Activated CD4-positive, alpha-beta memory T cell treated with anti-CD3 and anti-CD28 coated beads for 36 hours (primary cell): ENCODE measurements at regions not wholly inside any gene's neighbourhood (a gene's known extent, or its start where the extent isn't known, plus 50 kb on each side); places are given as distances from the start of the nearest gene placed in this dataset.
"Not testable (repeated sequence)": the region's sequence is repeated elsewhere in the genome, so short reads cannot be mapped to it uniquely, and the experiment has no call there.

Experiments used
- CTCF ChIA-PET: fragments of 350-600 bp; sonication (Branson Sonifier 250); formaldehyde crosslinking; loops from one replicate; lab custom pipeline; 2021; ENCODE audit warnings: antibody characterized with exemption, inconsistent platforms; lab: Charles Lee
- POLR2A ChIA-PET: fragments of 350-600 bp; sonication (Branson Sonifier 250); formaldehyde crosslinking; loops from one replicate; lab custom pipeline; 2021; ENCODE audit warnings: antibody characterized with exemption; lab: Charles Lee
- DNase-seq: peaks from one replicate; pipeline ENCODE4 v3.0.0-alpha.2; 2020
- H3K27ac Mint-ChIP-seq: one replicate; pipeline ENCODE4 v1.8.0; 2021; ENCODE audit warnings: mixed read lengths
- H3K27me3 Mint-ChIP-seq: one replicate; pipeline ENCODE4 v1.8.0; 2021; ENCODE audit warnings: mixed read lengths
- H3K36me3 Mint-ChIP-seq: one replicate; pipeline ENCODE4 v1.8.0; 2021; ENCODE audit warnings: mixed read lengths
- H3K4me1 Mint-ChIP-seq: one replicate; pipeline ENCODE4 v1.8.0; 2021; ENCODE audit warnings: low read depth, mixed read lengths
- H3K4me3 Mint-ChIP-seq: one replicate; pipeline ENCODE4 v1.8.0; 2021; ENCODE audit warnings: mild to moderate bottlenecking, mixed read lengths
- H3K9me3 Mint-ChIP-seq: one replicate; pipeline ENCODE4 v1.8.0; 2021; ENCODE audit warnings: mixed read lengths
- intact Hi-C: fragments of 100-400 bp; cut with micrococcal nuclease; formaldehyde crosslinking; loops from one replicate; pipeline ENCODE4 v1.15.1; 2023

DNA sequence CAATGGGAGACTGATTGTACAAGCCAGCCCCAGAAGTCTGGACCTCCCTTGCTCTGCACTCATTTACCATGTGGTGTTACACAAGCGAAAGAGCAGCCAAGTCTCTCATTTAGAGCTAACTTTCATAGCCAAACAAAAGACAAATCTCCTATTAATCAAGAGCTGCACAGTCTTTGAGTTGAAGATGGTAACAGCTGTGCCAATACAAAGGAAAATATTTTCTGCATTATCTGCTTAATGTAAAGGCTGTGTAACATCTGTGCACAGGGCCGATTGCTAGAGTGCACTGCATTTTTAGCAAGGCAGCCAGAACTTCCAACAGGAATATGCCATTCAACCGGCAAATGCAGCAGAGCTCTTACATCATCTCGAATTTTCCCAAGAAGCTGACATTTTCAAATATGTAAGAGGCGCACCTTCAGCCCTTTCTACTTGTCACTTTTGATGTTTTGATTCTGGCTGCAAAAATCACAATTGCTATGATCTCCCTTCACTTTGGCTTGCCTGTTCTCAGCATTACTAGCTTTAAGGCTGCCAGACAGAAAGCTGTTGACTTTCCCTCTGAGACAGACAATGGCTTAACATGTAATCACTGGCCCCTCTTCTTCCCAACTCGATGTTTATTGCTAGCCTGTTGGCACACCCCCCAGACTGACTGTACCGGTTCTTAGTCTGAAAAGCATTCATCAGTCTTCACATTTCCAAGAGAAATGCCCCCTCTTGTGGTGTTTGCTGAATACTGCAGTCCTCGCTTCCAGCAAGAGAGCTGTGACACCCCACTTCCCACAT, 96.9 kb upstream of the TANK start:
- ChIA-PET CTCF (interaction anchor here (0.6 to 3.9 kb wide), 69 partner anchors 9 to 978 kb away, joined by 3 to 48 read pairs (median 5); no protein-coding TSS in a partner anchor), POLR2A (no interaction called here)
- peaks cover 10% of the 10 kb centered on the region for H3K4me1 Mint-ChIP-seq
- DNase-seq, result peak; percentile 74
- H3K27me3 Mint-ChIP-seq, result no peaks in the 10 kb centered on the region
- intact Hi-C loops, result loop anchor here (1.0 to 5.0 kb wide), 3 partner anchors 71 to 953 kb away; no protein-coding TSS in a partner anchor
- no peak overlapping the region for H3K4me3 Mint-ChIP-seq
- no peak overlapping the region for H3K27ac Mint-ChIP-seq
- no peaks in the 10 kb centered on the region for H3K9me3 Mint-ChIP-seq
- H3K36me3 Mint-ChIP-seq, result no peaks in the 10 kb centered on the region

DNA sequence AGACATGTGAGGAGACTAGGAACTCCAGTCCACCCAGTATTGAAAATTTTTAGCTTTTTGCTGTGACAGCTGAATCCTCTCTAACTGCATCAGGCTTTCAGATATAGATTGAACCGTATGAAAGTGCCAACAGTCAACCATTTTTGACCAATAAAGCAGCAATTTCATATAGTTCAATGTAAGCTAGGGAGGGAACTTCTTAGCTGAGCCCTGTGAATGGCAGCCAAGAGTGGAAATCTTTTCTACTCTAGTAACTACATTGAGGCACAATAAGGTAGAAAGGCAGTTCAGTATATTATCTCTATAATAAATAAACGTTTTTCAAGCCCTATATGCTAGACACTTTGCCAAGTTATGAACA, 96.3 kb upstream of the TANK start:
- H3K36me3 Mint-ChIP-seq, result no peaks in the 10 kb centered on the region
- POLR2A ChIA-PET, result no interaction called here
- H3K27me3 Mint-ChIP-seq, result no peaks in the 10 kb centered on the region
- DNase-seq, result no peak
- intact Hi-C loops, result loop anchor here (1.0 to 5.0 kb wide), 3 partner anchors 72 to 954 kb away; no protein-coding TSS in a partner anchor
- peaks cover 10% of the 10 kb centered on the region for H3K4me1 Mint-ChIP-seq
- CTCF ChIA-PET, result interaction anchor here (0.6 to 3.9 kb wide), 66 partner anchors 9 to 978 kb away, joined by 3 to 48 read pairs (median 5); no protein-coding TSS in a partner anchor
- no peaks in the 10 kb centered on the region for H3K9me3 Mint-ChIP-seq
- no peak overlapping the region for H3K27ac Mint-ChIP-seq
- H3K4me3 Mint-ChIP-seq, result no peak overlapping the region

DNA sequence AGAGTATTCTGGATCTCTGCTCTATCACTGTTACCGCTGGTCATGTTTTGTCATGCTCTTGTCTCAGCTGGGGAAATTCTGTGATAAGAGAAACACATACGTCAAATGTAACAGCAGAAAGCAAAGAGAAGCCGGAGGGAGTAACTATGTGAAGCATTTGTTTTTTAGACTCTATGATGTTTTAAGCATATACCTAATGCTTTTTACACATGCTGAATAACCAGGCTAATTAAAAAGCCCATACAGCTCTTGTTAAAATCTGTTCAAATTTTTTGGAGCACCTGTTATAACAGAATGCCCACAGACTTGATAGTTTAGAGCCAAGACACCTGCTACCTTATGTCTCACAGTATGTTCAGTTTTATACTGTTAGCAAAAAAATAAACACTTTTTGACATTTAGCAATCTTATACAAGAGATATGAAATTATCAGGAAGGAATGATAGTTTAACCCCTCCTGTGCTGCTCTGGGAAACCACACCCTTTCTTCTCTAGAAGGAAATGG, 92.3 kb upstream of the TANK start:
- CTCF ChIA-PET, result interaction anchor here (2.1 kb wide), 1 partner anchor 10 kb away, joined by 5 read pairs; no protein-coding TSS in a partner anchor
- peaks cover 10% of the 10 kb centered on the region for H3K4me1 Mint-ChIP-seq
- POLR2A ChIA-PET, result no interaction called here
- intact Hi-C loops, result no loop called here
- H3K4me3 Mint-ChIP-seq, result no peak overlapping the region
- H3K27ac Mint-ChIP-seq, result no peak overlapping the region
- H3K27me3 Mint-ChIP-seq, result peaks cover 1% of the 10 kb centered on the region
- no peaks in the 10 kb centered on the region for H3K36me3 Mint-ChIP-seq
- H3K9me3 Mint-ChIP-seq, result no peaks in the 10 kb centered on the region
- no peak for DNase-seq

DNA sequence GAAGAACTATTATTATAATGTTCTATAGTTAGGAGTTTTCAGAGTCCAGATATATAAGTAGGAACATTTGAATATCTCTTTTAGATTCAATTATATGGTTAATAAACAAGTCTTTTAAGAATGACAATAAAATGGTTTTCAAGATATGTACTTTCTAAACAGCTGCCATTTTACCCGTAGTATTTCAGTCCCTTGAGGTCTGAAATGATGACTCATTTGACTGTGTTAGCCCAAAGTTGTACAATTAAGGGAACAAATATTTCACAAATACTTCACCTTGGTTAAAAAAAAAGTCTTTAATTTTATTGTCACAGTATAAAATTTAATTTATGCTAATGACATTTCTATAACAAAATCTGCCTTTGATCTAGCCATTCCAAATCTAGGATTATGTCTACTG, 91.6 kb upstream of the TANK start:
- Mint-ChIP-seq H3K4me3 (no peak overlapping the region), H3K4me1 (peaks cover 11% of the 10 kb centered on the region), H3K27me3 (peaks cover 1% of the 10 kb centered on the region), H3K9me3 (no peaks in the 10 kb centered on the region), H3K27ac (no peak overlapping the region), H3K36me3 (no peaks in the 10 kb centered on the region)
- POLR2A ChIA-PET, result no interaction called here
- CTCF ChIA-PET, result interaction anchor here (2.1 kb wide), 1 partner anchor 10 kb away, joined by 5 read pairs; no protein-coding TSS in a partner anchor
- DNase-seq, result no peak
- intact Hi-C loops, result no loop called here

DNA sequence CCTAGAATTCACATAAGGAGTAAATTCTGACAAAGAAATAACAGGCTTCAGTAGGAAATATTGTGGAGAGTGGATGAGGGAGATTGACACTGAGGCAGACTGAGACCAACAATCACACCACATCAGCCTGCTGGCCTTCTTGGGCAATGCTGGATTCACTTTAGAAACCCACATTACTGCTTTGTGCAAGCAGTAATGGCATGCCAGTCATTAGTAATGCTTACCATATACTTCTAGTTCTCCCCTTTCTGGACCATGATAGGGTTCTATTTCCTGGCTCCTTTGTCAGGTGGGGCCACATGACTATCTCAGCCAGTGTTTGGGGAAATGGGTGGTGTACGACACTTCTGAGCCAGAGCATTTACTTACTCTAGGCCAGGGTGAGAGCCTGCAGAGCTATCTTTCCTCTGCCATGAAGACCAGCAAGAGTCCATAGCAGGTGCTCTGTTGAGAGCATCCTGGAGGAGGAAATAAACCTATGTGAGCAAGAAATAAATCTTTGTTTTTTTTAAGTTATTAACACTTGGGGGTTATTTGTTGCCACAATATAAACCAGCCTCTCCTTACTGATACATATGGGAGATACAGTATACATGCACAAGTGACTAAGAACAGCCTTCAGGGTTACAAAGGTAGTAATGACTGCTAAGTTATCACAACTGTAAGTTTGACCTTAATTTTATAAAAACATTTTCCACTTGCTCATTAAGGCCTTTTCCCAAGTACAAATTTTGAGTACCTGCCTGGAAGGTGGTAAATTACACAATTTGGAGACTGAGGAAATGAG, 89.3 kb upstream of the TANK start:
- CTCF ChIA-PET, result no interaction called here
- no peaks in the 10 kb centered on the region for H3K9me3 Mint-ChIP-seq
- H3K4me3 Mint-ChIP-seq, result no peak overlapping the region
- no peak overlapping the region for H3K27ac Mint-ChIP-seq
- peaks cover 11% of the 10 kb centered on the region for H3K4me1 Mint-ChIP-seq
- no peaks in the 10 kb centered on the region for H3K36me3 Mint-ChIP-seq
- H3K27me3 Mint-ChIP-seq, result peaks cover 1% of the 10 kb centered on the region
- no peak for DNase-seq
- POLR2A ChIA-PET, result no interaction called here
- intact Hi-C loops, result no loop called here

DNA sequence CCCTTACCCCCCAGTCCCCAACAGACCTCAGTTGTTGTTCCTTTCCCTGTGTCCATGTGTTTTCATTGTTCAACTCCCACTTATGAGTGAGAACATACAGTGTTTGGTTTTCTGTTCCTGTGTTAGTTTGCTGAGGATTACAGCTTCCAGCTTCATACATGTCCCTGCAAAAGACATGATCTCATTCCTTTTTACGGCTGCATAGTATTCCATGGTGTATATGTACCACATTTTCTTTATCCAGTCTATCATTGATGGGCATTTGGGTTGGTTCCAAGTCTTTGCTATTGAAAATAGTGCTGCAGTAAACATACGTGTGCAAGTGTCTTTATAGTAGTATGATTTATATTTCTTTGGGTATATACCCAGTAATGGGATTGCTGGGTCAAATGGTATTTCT, 87.8 kb upstream of the TANK start:
- POLR2A ChIA-PET, H3K36me3 Mint-ChIP-seq, H3K27me3 Mint-ChIP-seq, H3K9me3 Mint-ChIP-seq, intact Hi-C loops, H3K4me3 Mint-ChIP-seq, DNase-seq, H3K27ac Mint-ChIP-seq, CTCF ChIA-PET: not testable (repeated sequence)
- peaks cover 24% of the 10 kb centered on the region for H3K4me1 Mint-ChIP-seq

DNA sequence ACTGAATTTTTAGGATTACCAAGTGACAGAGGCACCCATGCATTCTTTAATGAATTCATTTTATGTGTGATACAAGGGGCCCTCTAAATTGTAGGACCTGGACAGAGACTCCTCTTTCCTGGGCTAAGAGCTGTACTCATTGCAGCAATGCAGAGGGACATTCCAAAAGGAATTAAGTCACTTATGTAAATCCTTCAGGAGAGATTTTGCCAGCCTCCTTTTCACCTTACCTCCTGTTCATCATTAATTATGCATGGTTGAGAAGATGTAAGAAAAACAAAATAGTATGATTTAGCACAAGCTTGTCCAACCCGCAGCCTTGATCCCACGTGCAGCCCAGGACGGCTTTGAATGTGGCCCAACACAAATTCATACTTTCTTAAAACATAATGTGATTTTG, 84.5 kb upstream of the TANK start:
- intact Hi-C loops, result loop anchor here (2.0 to 5.0 kb wide), 6 partner anchors 169 to 1242 kb away; partner anchors contain the start of genes IFIH1 and RBMS1
- H3K27ac Mint-ChIP-seq, result no peak overlapping the region
- H3K9me3 Mint-ChIP-seq, result no peaks in the 10 kb centered on the region
- peaks cover 1% of the 10 kb centered on the region for H3K27me3 Mint-ChIP-seq
- no peak for DNase-seq
- H3K4me1 Mint-ChIP-seq, result peaks cover 42% of the 10 kb centered on the region
- POLR2A ChIA-PET, result no interaction called here
- CTCF ChIA-PET, result interaction anchor here (4.6 kb wide), 1 partner anchor 12 kb away, joined by 48 read pairs; no protein-coding TSS in a partner anchor
- no peak overlapping the region for H3K4me3 Mint-ChIP-seq
- H3K36me3 Mint-ChIP-seq, result no peaks in the 10 kb centered on the region

DNA sequence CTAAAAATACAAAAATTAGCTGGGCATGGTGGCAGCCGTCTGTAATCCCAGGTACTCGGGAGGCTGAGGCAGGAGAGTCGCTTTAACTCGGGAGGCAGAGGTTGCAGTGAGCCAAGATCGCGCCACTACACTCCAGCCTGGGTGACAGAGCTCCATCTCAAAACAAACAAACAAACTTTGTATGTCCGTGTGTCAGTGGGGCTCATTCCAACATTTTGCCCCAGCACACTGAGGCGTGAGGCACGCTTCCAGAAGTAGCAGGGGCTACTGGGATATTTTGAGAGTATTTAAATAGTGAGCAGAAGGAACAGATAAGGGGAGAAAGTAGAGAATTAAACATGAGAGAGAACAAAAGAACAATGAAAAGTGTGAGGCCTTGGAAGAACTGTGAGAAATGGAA, 83.3 kb upstream of the TANK start:
- POLR2A ChIA-PET, result interaction anchor here (1.1 to 1.6 kb wide), 4 partner anchors 27 to 61 kb away, joined by 3 to 6 read pairs (median 4); no protein-coding TSS in a partner anchor
- intact Hi-C loops, result loop anchor here (1.0 to 5.0 kb wide), 18 partner anchors 27 to 1240 kb away; partner anchors contain the start of genes IFIH1, PSMD14, RBMS1 and TANK
- CTCF ChIA-PET, result interaction anchor here (0.7 to 4.6 kb wide), 4 partner anchors 13 to 59 kb away, joined by 3 to 48 read pairs (median 6); no protein-coding TSS in a partner anchor
- Mint-ChIP-seq H3K4me1 (peaks cover 42% of the 10 kb centered on the region), H3K4me3 (peak overlapping the region; percentile 6), H3K27ac (peak overlapping the region; percentile 85), H3K9me3 (no peaks in the 10 kb centered on the region), H3K36me3 (no peaks in the 10 kb centered on the region), H3K27me3 (peaks cover 1% of the 10 kb centered on the region)
- peak; percentile 9 for DNase-seq

DNA sequence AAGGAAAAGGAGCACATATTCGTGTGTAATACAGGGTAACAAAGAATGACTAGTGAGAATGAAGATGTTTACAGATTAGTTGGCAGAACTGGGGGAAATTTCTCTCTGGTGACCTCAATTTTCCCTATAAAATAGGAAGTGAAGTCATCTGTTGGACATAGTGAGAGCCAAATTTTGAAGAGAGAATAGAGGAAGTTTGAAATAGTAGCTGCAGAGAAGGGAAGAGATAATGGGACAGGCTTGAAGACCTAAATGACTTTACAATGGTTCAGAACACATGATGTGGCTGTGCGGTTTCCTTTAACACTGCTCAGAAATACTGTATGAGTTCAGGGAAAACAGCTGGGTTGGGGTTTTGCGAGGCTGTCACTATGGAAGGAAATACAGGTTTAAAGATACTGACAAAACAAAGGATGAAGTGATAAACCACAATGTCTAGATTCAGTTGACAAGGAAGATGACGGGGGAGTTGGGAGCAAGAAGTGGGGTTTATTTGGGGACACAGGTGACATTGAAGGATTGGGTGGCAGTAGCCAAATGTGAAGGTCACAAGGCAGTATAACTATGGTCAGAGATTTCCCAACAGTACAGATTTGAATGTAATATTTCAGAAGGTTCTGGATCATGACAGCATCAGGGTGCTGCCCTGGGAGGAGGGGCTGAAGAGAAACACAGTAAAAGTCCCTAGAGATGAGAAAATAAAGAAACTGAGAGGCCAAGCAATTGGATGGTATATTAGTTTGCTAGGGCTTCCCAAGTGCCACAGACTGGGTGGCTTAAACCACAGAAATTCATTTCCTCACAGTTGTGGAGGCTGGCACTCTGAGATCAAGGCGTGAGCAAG, 82.6 kb upstream of the TANK start:
- Mint-ChIP-seq H3K4me3 (peak overlapping the region; percentile 6), H3K27me3 (no peaks in the 10 kb centered on the region), H3K27ac (peak overlapping the region; percentile 85), H3K9me3 (no peaks in the 10 kb centered on the region), H3K36me3 (no peaks in the 10 kb centered on the region), H3K4me1 (peaks cover 42% of the 10 kb centered on the region)
- CTCF ChIA-PET, result interaction anchor here (0.8 to 4.6 kb wide), 4 partner anchors 12 to 139 kb away, joined by 3 to 48 read pairs (median 6); no protein-coding TSS in a partner anchor
- intact Hi-C loops, result loop anchor here (1.0 to 5.0 kb wide), 19 partner anchors 13 to 1240 kb away; partner anchors contain the start of genes IFIH1, PSMD14, RBMS1 and TANK
- DNase-seq, result peak; percentile 84
- POLR2A ChIA-PET, result interaction anchor here (0.8 to 1.6 kb wide), 6 partner anchors 13 to 62 kb away, joined by 3 to 6 read pairs (median 3); no protein-coding TSS in a partner anchor

DNA sequence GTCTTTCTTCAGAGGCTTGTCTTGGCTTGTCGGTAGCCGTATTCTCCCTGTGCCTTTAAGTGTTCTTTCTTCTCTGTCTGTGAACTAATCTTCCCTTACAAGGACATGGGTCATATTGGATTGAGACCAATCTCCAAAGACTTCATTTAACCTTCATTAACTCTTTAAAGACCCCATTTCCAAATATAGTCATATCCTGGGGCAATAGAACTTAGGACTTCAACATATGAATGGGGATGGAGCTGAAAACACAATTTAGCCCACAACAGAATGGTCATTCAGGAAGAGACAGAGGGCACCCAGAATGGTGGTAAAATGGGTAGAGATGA, 82.1 kb upstream of the TANK start:
- H3K27me3 Mint-ChIP-seq, result no peaks in the 10 kb centered on the region
- POLR2A ChIA-PET, result interaction anchor here (1.1 to 1.5 kb wide), 2 partner anchors 12 to 60 kb away, joined by 3 to 5 read pairs; no protein-coding TSS in a partner anchor
- no peak for DNase-seq
- H3K36me3 Mint-ChIP-seq, result no peaks in the 10 kb centered on the region
- CTCF ChIA-PET, result interaction anchor here (0.9 to 4.6 kb wide), 2 partner anchors 15 to 84 kb away, joined by 3 to 48 read pairs; no protein-coding TSS in a partner anchor
- H3K27ac Mint-ChIP-seq, result peak overlapping the region; percentile 85
- peaks cover 41% of the 10 kb centered on the region for H3K4me1 Mint-ChIP-seq
- intact Hi-C loops, result loop anchor here (1.0 to 5.0 kb wide), 5 partner anchors 12 to 1239 kb away; partner anchors contain the start of genes IFIH1 and RBMS1
- peak overlapping the region; percentile 6 for H3K4me3 Mint-ChIP-seq
- H3K9me3 Mint-ChIP-seq, result no peaks in the 10 kb centered on the region

DNA sequence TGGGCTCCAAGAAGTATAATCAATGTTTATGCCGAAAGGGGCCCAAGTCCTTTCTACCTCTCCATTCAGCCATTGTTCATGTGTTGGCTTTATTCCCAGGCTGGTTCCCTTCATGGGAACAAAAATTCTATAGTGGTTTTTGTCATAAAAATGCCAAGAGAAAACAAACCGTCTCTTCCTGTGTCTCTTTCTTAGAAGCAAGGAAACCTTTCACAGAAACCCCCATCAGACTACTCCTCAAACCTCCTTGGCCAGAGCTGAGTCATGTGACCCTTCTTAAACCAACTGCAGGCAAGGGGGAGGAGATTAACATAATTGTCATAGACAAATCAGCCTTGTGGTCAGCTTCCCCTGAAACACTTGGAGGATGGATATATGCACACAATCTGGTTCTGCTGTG, 75.1 kb upstream of the TANK start:
- Mint-ChIP-seq H3K36me3 (no peaks in the 10 kb centered on the region), H3K27me3 (no peaks in the 10 kb centered on the region), H3K9me3 (no peaks in the 10 kb centered on the region), H3K4me1 (peaks cover 25% of the 10 kb centered on the region), H3K4me3 (no peak overlapping the region), H3K27ac (no peak overlapping the region)
- peak; percentile 12 for DNase-seq
- intact Hi-C loops, result no loop called here
- POLR2A ChIA-PET, result no interaction called here
- CTCF ChIA-PET, result interaction anchor here (0.9 to 2.5 kb wide), 3 partner anchors 8 to 22 kb away, joined by 3 to 8 read pairs (median 5); no protein-coding TSS in a partner anchor
